Natural killer cell (primary cell): ENCODE measurements at regions not wholly inside any gene's neighbourhood (a gene's known extent, or its start where the extent isn't known, plus 50 kb on each side); places are given as distances from the start of the nearest gene placed in this dataset.

Experiments used
- ATAC-seq, 3 donors: fragments of 150-1000 bp in 2 of 3; fragments of 200-7000 bp in 1 of 3; cut with Tn5 transposase; 1 replicate in 1 of 3; 2 replicates in 2 of 3; pipeline ENCODE4 v1.10.0; 2021; ENCODE audit warnings: mild to moderate bottlenecking in 2 of 3, moderate library complexity in 2 of 3
- DNase-seq, 2 donors: peaks; one replicate each; pipeline versions ENCODE4 v3.0.0 to v3.0.0-alpha.2; 2013 to 2021; ENCODE audit warnings: mixed read lengths in 1 of 2
- H3K27ac ChIP-seq: one replicate; pipeline ENCODE4 v1.5.1; 2013; ENCODE audit warnings: mild to moderate bottlenecking, low read length
- H3K27me3 ChIP-seq: one replicate; pipeline ENCODE4 v1.6.1; 2013; ENCODE audit warnings: low read length; ENCODE audit not compliant: control insufficient read depth, insufficient read depth
- H3K36me3 ChIP-seq: one replicate; pipeline ENCODE4 v1.6.1; 2013; ENCODE audit warnings: low read length; ENCODE audit not compliant: control insufficient read depth, insufficient read depth
- H3K4me1 ChIP-seq: one replicate; pipeline ENCODE4 v1.6.1; 2013; ENCODE audit warnings: low read length; ENCODE audit not compliant: control insufficient read depth, insufficient read depth
- H3K4me3 ChIP-seq: one replicate; pipeline ENCODE4 v1.5.1; 2013; ENCODE audit warnings: low read length
- H3K9me3 ChIP-seq: one replicate; pipeline ENCODE4 v1.6.1; 2013; ENCODE audit warnings: low read length; ENCODE audit not compliant: control insufficient read depth, insufficient read depth
- H3K27ac Mint-ChIP-seq, 2 donors: one replicate each; pipeline ENCODE4 v1.8.0; 2022; ENCODE audit warnings: mild to moderate bottlenecking in 2 of 2, mixed read lengths in 2 of 2, moderate library complexity in 1 of 2
- H3K27me3 Mint-ChIP-seq, 2 donors: one replicate each; pipeline ENCODE4 v1.8.0; 2022; ENCODE audit warnings: low read depth in 2 of 2, mixed read lengths in 2 of 2
- H3K36me3 Mint-ChIP-seq: one replicate; pipeline ENCODE4 v1.8.0; 2022; ENCODE audit warnings: mixed read lengths
- H3K4me1 Mint-ChIP-seq, 2 donors: one replicate each; pipeline ENCODE4 v1.8.0; 2022; ENCODE audit warnings: mixed read lengths in 2 of 2
- H3K4me3 Mint-ChIP-seq: one replicate; pipeline ENCODE4 v1.8.0; 2022; ENCODE audit warnings: mild to moderate bottlenecking, moderate library complexity, mixed read lengths
- H3K9me3 Mint-ChIP-seq, 2 donors: one replicate each; pipeline ENCODE4 v1.8.0; 2022; ENCODE audit warnings: mixed read lengths in 2 of 2
- CTCF ChIP-seq: fragments of 200-600 bp; IDR thresholded peaks from one replicate; pipeline ENCODE4 v1.8.0; 2022; ENCODE audit warnings: antibody characterized with exemption
- WGBS: methylation state at CpG from one replicate; pipeline ENCODE4 v1.1.7; 2013; ENCODE audit warnings: missing lambda C conversion rate; ENCODE audit not compliant: insufficient coverage; 5-methylcytosine and 5-hydroxymethylcytosine counted together
- intact Hi-C: fragments of 100-400 bp; cut with micrococcal nuclease; formaldehyde crosslinking; loops from one replicate; pipeline ENCODE4 v1.14.2; 2022

GRCh38 chr18:8890957-8891464 is 185.7 kb downstream of the MTCL1 start:
- intact Hi-C loops: no loop called here
- Mint-ChIP-seq H3K9me3 (peaks cover 0 to 6% of the 10 kb centered on the region in 2 donors), H3K27ac (no peak overlapping the region), H3K4me1 (no peaks in the 10 kb centered on the region), H3K27me3 (peaks cover 0 to under 1% of the 10 kb centered on the region in 2 donors), H3K4me3 (no peak overlapping the region), H3K36me3 (no peaks in the 10 kb centered on the region)
- Histone ChIP-seq H3K4me1 (no peaks in the 10 kb centered on the region), H3K9me3 (no peaks in the 10 kb centered on the region), H3K36me3 (no peaks in the 10 kb centered on the region), H3K27me3 (no peaks in the 10 kb centered on the region), H3K4me3 (no peak overlapping the region), H3K27ac (no peak overlapping the region)
- 64% methylated on average over 4 of the region's 4 CpGs for WGBS
- DNase-seq (no peak), ATAC-seq (no peak)
- no peak for TF ChIP-seq CTCF

GRCh38 chr18:8893221-8893620 is 187.9 kb downstream of the MTCL1 start:
- no peak for TF ChIP-seq CTCF
- H3K27ac ChIP-seq: no peak overlapping the region
- intact Hi-C loops: no loop called here
- H3K27ac Mint-ChIP-seq: no peak overlapping the region
- H3K36me3 ChIP-seq: no peaks in the 10 kb centered on the region
- no peak overlapping the region for H3K4me3 Mint-ChIP-seq
- no peaks in the 10 kb centered on the region for H3K4me1 ChIP-seq
- H3K9me3 ChIP-seq: no peaks in the 10 kb centered on the region
- DNase-seq (no peak), ATAC-seq (no peak)
- no peak overlapping the region for H3K4me3 ChIP-seq
- no peaks in the 10 kb centered on the region for H3K36me3 Mint-ChIP-seq
- no peaks in the 10 kb centered on the region for H3K27me3 ChIP-seq
- H3K27me3 Mint-ChIP-seq: peaks cover 0 to 3% of the 10 kb centered on the region in 2 donors
- H3K9me3 Mint-ChIP-seq: no peaks in the 10 kb centered on the region
- no peaks in the 10 kb centered on the region for H3K4me1 Mint-ChIP-seq
- WGBS: 77% methylated on average over 1 of the region's 2 CpGs

- no CpG with 5 or more reads among the region's 2 CpGs for WGBS
- ATAC-seq: no peak
- no peaks in the 10 kb centered on the region for H3K36me3 Mint-ChIP-seq
- no peaks in the 10 kb centered on the region for H3K36me3 ChIP-seq
- no peak overlapping the region for H3K4me3 Mint-ChIP-seq
- no peak overlapping the region for H3K27ac ChIP-seq
- no peaks in the 10 kb centered on the region for H3K4me1 Mint-ChIP-seq
- H3K27me3 ChIP-seq: no peaks in the 10 kb centered on the region
- DNase-seq: no peak
- no peaks in the 10 kb centered on the region for H3K4me1 ChIP-seq
- TF ChIP-seq CTCF: no peak
- H3K9me3 ChIP-seq: no peaks in the 10 kb centered on the region
- H3K27ac Mint-ChIP-seq: no peak overlapping the region
- intact Hi-C loops: no loop called here
- H3K27me3 Mint-ChIP-seq: peaks cover 0 to 3% of the 10 kb centered on the region in 2 donors
- no peaks in the 10 kb centered on the region for H3K9me3 Mint-ChIP-seq
- no peak overlapping the region for H3K4me3 ChIP-seq
These were observed 188.4 kb downstream of the MTCL1 start for GRCh38 chr18:8893628-8894231.

- H3K4me3 Mint-ChIP-seq: no peak overlapping the region
- no peak overlapping the region for H3K27ac Mint-ChIP-seq
- DNase-seq (no peak), ATAC-seq (no peak)
- no peaks in the 10 kb centered on the region for H3K36me3 ChIP-seq
- TF ChIP-seq CTCF: no peak
- H3K36me3 Mint-ChIP-seq: no peaks in the 10 kb centered on the region
- H3K4me3 ChIP-seq: no peak overlapping the region
- no peaks in the 10 kb centered on the region for H3K27me3 ChIP-seq
- H3K27ac ChIP-seq: no peak overlapping the region
- intact Hi-C loops: no loop called here
- no peaks in the 10 kb centered on the region for H3K9me3 ChIP-seq
- H3K4me1 Mint-ChIP-seq: no peaks in the 10 kb centered on the region
- peaks cover 0 to 9% of the 10 kb centered on the region in 2 donors for H3K27me3 Mint-ChIP-seq
- H3K4me1 ChIP-seq: no peaks in the 10 kb centered on the region
- WGBS: 76% methylated on average over 2 of the region's 3 CpGs
- no peaks in the 10 kb centered on the region for H3K9me3 Mint-ChIP-seq
These were observed 189.5 kb downstream of the MTCL1 start for GRCh38 chr18:8894823-8895222.
